GM18868 (cell line): ENCODE measurements at regions not wholly inside any gene's neighbourhood (a gene's known extent, or its start where the extent isn't known, plus 50 kb on each side); places are given as distances from the start of the nearest gene placed in this dataset.

Source experiments
- ATAC-seq: cut with Tn5 transposase; IDR thresholded peaks from one replicate; pipeline ENCODE4 v1.9.1; 2021; ENCODE audit warnings: mild to moderate bottlenecking, moderate library complexity; ENCODE audit not compliant: unreplicated experiment

- no peak for ATAC-seq
Measured at GRCh38 chr13:32905063-32905863, 111.0 kb upstream of the KL start.

- no peak for ATAC-seq
Measured at GRCh38 chr13:32905864-32906180, 110.4 kb upstream of the KL start.

GRCh38 chr13:32907211-32907610 lies 109.0 kb upstream of the KL start:
- no peak for ATAC-seq

- ATAC-seq = no peak
Measured at GRCh38 chr13:32910530-32910929, 105.7 kb upstream of the KL start.

- peak; percentile 81 for ATAC-seq
Measured at GRCh38 chr13:32911506-32911905, 104.7 kb upstream of the KL start.

GRCh38 chr13:32914686-32915085 lies 101.5 kb upstream of the KL start:
- ATAC-seq = no peak

GRCh38 chr13:32917504-32917903 lies 98.7 kb upstream of the KL start:
- no peak for ATAC-seq

- no peak for ATAC-seq
Measured at GRCh38 chr13:32923725-32924124, 92.5 kb upstream of the KL start.

GRCh38 chr13:32924886-32925285 lies 91.3 kb upstream of the KL start:
- no peak for ATAC-seq

- ATAC-seq = no peak
Measured at GRCh38 chr13:32925506-32925905, 90.7 kb upstream of the KL start.

GRCh38 chr13:32932376-32932775 lies 83.8 kb upstream of the KL start:
- no peak for ATAC-seq

GRCh38 chr13:32936716-32937115 lies 79.5 kb upstream of the KL start:
- ATAC-seq = no peak

GRCh38 chr13:32938314-32938713 lies 77.9 kb upstream of the KL start:
- no peak for ATAC-seq

- ATAC-seq = no peak
Measured at GRCh38 chr13:32938907-32939306, 77.3 kb upstream of the KL start.

GRCh38 chr13:32940601-32941000 lies 75.6 kb upstream of the KL start:
- no peak for ATAC-seq

- no peak for ATAC-seq
Measured at GRCh38 chr13:32941368-32941767, 74.9 kb upstream of the KL start.

- ATAC-seq = no peak
Measured at GRCh38 chr13:32946558-32946957, 69.7 kb upstream of the KL start.

GRCh38 chr13:32947411-32948276 lies 68.6 kb upstream of the KL start:
- ATAC-seq = no peak

- no peak for ATAC-seq
Measured at GRCh38 chr13:32949820-32950219, 66.4 kb upstream of the KL start.

GRCh38 chr13:32951580-32951979 lies 64.6 kb upstream of the KL start:
- ATAC-seq = no peak

- ATAC-seq = no peak
Measured at GRCh38 chr13:32955881-32956594, 60.2 kb upstream of the KL start.

GRCh38 chr13:32956595-32956933 lies 59.7 kb upstream of the KL start:
- no peak for ATAC-seq
